ENCODE measurements at regions not wholly inside any gene's neighbourhood (a gene's known extent, or its start where the extent isn't known, plus 50 kb on each side); places are given as distances from the start of the nearest gene placed in this dataset.

GRCh38 chr1:43031316-43032203, 72.9 kb upstream of the SLC2A1 start (continued):
- TF ChIP-seq REL (CRISPR knock-in tag; conservative IDR thresholded peaks at IDR 0.05): no peak
- TF ChIP-seq YEATS4 (CRISPR knock-in tag; IDR thresholded peaks at IDR 0.05; ENCODE audit: borderline replicate concordance): no peak
- no peak for TF ChIP-seq SAFB2 (CRISPR knock-in tag; IDR thresholded peaks at IDR 0.05; ENCODE audit: borderline replicate concordance, low read depth)
- no peak for TF ChIP-seq SKIL (CRISPR knock-in tag; IDR thresholded peaks at IDR 0.05; ENCODE audit: borderline replicate concordance)
- no peak for TF ChIP-seq ZBTB1 (CRISPR knock-in tag; IDR thresholded peaks at IDR 0.05; ENCODE audit: borderline replicate concordance)
- no peak for TF ChIP-seq ZNF160 (CRISPR knock-in tag; IDR thresholded peaks at IDR 0.05)
- TF ChIP-seq ZNF121 (CRISPR knock-in tag; IDR thresholded peaks at IDR 0.05): peak; percentile 42; the same call in 1 of the 2 replicates
- TF ChIP-seq TEAD3 (CRISPR knock-in tag; optimal IDR thresholded peaks at IDR 0.05; ENCODE audit: borderline replicate concordance): peak; percentile 21
- 0 out of 2 replicates have a peak, but pooled peaks have one; percentile 42 for TF ChIP-seq BCL3 (CRISPR knock-in tag; IDR thresholded peaks at IDR 0.05)
- no peak for TF ChIP-seq ATAD3A (CRISPR knock-in tag; IDR thresholded peaks at IDR 0.05)
- TF ChIP-seq NBN (conservative IDR thresholded peaks at IDR 0.05): no peak
- TF ChIP-seq MAFF (IDR thresholded peaks at IDR 0.05; ENCODE audit: low read depth, low read length): no peak
- TF ChIP-seq ZNF337 (CRISPR knock-in tag; IDR thresholded peaks at IDR 0.05; ENCODE audit: borderline replicate concordance, low read depth): no peak
- no peak for TF ChIP-seq SATB2 (CRISPR knock-in tag; IDR thresholded peaks at IDR 0.05)
- no peak for TF ChIP-seq ZNF230 (CRISPR knock-in tag; IDR thresholded peaks at IDR 0.05)
- 0 out of 2 replicates have a peak, but pooled peaks have one; percentile 31 for TF ChIP-seq ELF3 (CRISPR knock-in tag; IDR thresholded peaks at IDR 0.05)
- TF ChIP-seq ZNF776 (CRISPR knock-in tag; IDR thresholded peaks at IDR 0.05): no peak
- no peak for TF ChIP-seq RNF2 (conservative IDR thresholded peaks at IDR 0.05; ENCODE audit: low read depth)
- no peak for TF ChIP-seq E2F1 (CRISPR knock-in tag; IDR thresholded peaks at IDR 0.05)
- no peak for TF ChIP-seq ZNF800 (CRISPR knock-in tag; IDR thresholded peaks at IDR 0.05)

All from HepG2 (cell line).